Adipocyte (in vitro differentiated cells): ENCODE measurements at regions not wholly inside any gene's neighbourhood (a gene's known extent, or its start where the extent isn't known, plus 50 kb on each side); places are given as distances from the start of the nearest gene placed in this dataset.
A peak's percentile ranks its signal among the peaks of the same experiment; 100 is the strongest.

Experiments used
- DNase-seq: peaks from one replicate; pipeline ENCODE4 v3.0.0-alpha.2; 2015; ENCODE audit warnings: low read depth
- H3K27me3 ChIP-seq: replicated peaks from 2 replicates; pipeline ENCODE4 v1.7.0; 2013; ENCODE audit warnings: mild to moderate bottlenecking, low read length, moderate library complexity; ENCODE audit not compliant: control insufficient read depth, insufficient read depth
- H3K36me3 ChIP-seq: 2 replicates; pipeline ENCODE4 v1.7.0; 2013; ENCODE audit warnings: low read length, mild to moderate bottlenecking, moderate library complexity; ENCODE audit not compliant: control insufficient read depth, insufficient read depth, severe bottlenecking
- H3K4me1 ChIP-seq: 2 replicates; pipeline ENCODE4 v1.7.0; 2013; ENCODE audit warnings: mild to moderate bottlenecking, low read length, moderate library complexity; ENCODE audit not compliant: control insufficient read depth, insufficient read depth
- H3K4me3 ChIP-seq: 2 replicates; pipeline ENCODE4 v1.7.0; 2013; ENCODE audit warnings: mild to moderate bottlenecking, low read length, moderate library complexity
- H3K9ac ChIP-seq: 2 replicates; pipeline ENCODE4 v1.7.0; 2013; ENCODE audit warnings: mild to moderate bottlenecking, low read length, moderate library complexity
- H3K9me3 ChIP-seq: 2 replicates; pipeline ENCODE4 v1.7.0; 2013; ENCODE audit warnings: mild to moderate bottlenecking, low read length, moderate library complexity; ENCODE audit not compliant: control insufficient read depth

- Histone ChIP-seq H3K36me3 (no peaks in the 10 kb centered on the region), H3K27me3 (no peaks in the 10 kb centered on the region), H3K9me3 (no peaks in the 10 kb centered on the region)
Measured at GRCh38 chr2:204299766-204300165, 245.5 kb upstream of the PARD3B start.

GRCh38 chr2:204306667-204307066 is 238.6 kb upstream of the PARD3B start:
- Histone ChIP-seq H3K4me3 (no peak overlapping the region), H3K27me3 (peaks cover 7% of the 10 kb centered on the region)

More at GRCh38 chr2:204299766-204300165, 245.5 kb upstream of the PARD3B start:
- no peak overlapping the region for H3K9ac ChIP-seq
- DNase-seq, result no peak
- H3K4me1 ChIP-seq, result no peaks in the 10 kb centered on the region
- no peak overlapping the region for H3K4me3 ChIP-seq

GRCh38 chr2:204312105-204312504 is 233.2 kb upstream of the PARD3B start:
- Histone ChIP-seq H3K36me3 (no peaks in the 10 kb centered on the region), H3K4me3 (no peak overlapping the region), H3K27me3 (peaks cover 3% of the 10 kb centered on the region), H3K9ac (no peak overlapping the region), H3K9me3 (no peaks in the 10 kb centered on the region), H3K4me1 (no peaks in the 10 kb centered on the region)
- DNase-seq, result no peak

More at GRCh38 chr2:204306667-204307066, 238.6 kb upstream of the PARD3B start:
- Histone ChIP-seq H3K4me1 (no peaks in the 10 kb centered on the region), H3K9me3 (no peaks in the 10 kb centered on the region), H3K36me3 (no peaks in the 10 kb centered on the region), H3K9ac (no peak overlapping the region)
- DNase-seq, result no peak

- H3K9me3 ChIP-seq, result no peaks in the 10 kb centered on the region
- no peak overlapping the region for H3K4me3 ChIP-seq
- peaks cover 3% of the 10 kb centered on the region for H3K27me3 ChIP-seq
- no peaks in the 10 kb centered on the region for H3K36me3 ChIP-seq
- H3K9ac ChIP-seq, result no peak overlapping the region
- no peaks in the 10 kb centered on the region for H3K4me1 ChIP-seq
- DNase-seq, result no peak
Measured at GRCh38 chr2:204313256-204313655, 232.0 kb upstream of the PARD3B start.

- Histone ChIP-seq H3K9me3 (no peaks in the 10 kb centered on the region), H3K4me3 (peak overlapping the region; percentile 28), H3K4me1 (no peaks in the 10 kb centered on the region), H3K9ac (no peak overlapping the region), H3K27me3 (no peaks in the 10 kb centered on the region), H3K36me3 (no peaks in the 10 kb centered on the region)
- DNase-seq, result no peak
Measured at GRCh38 chr2:204315236-204315662, 230.0 kb upstream of the PARD3B start.

GRCh38 chr2:204317640-204318039 is 227.6 kb upstream of the PARD3B start:
- Histone ChIP-seq H3K9me3 (no peaks in the 10 kb centered on the region), H3K27me3 (no peaks in the 10 kb centered on the region), H3K36me3 (no peaks in the 10 kb centered on the region), H3K4me3 (no peak overlapping the region), H3K9ac (no peak overlapping the region), H3K4me1 (peaks cover 6% of the 10 kb centered on the region)
- DNase-seq, result no peak

- H3K4me1 ChIP-seq, result peaks cover 16% of the 10 kb centered on the region
- no peaks in the 10 kb centered on the region for H3K36me3 ChIP-seq
- no peaks in the 10 kb centered on the region for H3K9me3 ChIP-seq
- H3K27me3 ChIP-seq, result no peaks in the 10 kb centered on the region
- no peak overlapping the region for H3K4me3 ChIP-seq
- no peak overlapping the region for H3K9ac ChIP-seq
- DNase-seq, result no peak
Measured at GRCh38 chr2:204321027-204321800, 224.1 kb upstream of the PARD3B start.

- H3K9me3 ChIP-seq, result no peaks in the 10 kb centered on the region
- no peak overlapping the region for H3K4me3 ChIP-seq
- no peaks in the 10 kb centered on the region for H3K27me3 ChIP-seq
- peak; percentile 25 for DNase-seq
- H3K36me3 ChIP-seq, result no peaks in the 10 kb centered on the region
- peaks cover 16% of the 10 kb centered on the region for H3K4me1 ChIP-seq
- no peak overlapping the region for H3K9ac ChIP-seq
Measured at GRCh38 chr2:204321910-204322751, 223.1 kb upstream of the PARD3B start.

- H3K36me3 ChIP-seq, result no peaks in the 10 kb centered on the region
- DNase-seq, result peak; percentile 90
Measured at GRCh38 chr2:204325468-204325867, 219.8 kb upstream of the PARD3B start.

GRCh38 chr2:204328373-204328772 is 216.9 kb upstream of the PARD3B start:
- Histone ChIP-seq H3K27me3 (no peaks in the 10 kb centered on the region), H3K9ac (no peak overlapping the region), H3K36me3 (no peaks in the 10 kb centered on the region), H3K4me3 (no peak overlapping the region), H3K9me3 (no peaks in the 10 kb centered on the region), H3K4me1 (peaks cover 10% of the 10 kb centered on the region)
- DNase-seq, result no peak

More at GRCh38 chr2:204325468-204325867, 219.8 kb upstream of the PARD3B start:
- no peaks in the 10 kb centered on the region for H3K27me3 ChIP-seq
- peaks cover 16% of the 10 kb centered on the region for H3K4me1 ChIP-seq
- H3K4me3 ChIP-seq, result no peak overlapping the region
- no peaks in the 10 kb centered on the region for H3K9me3 ChIP-seq
- peak overlapping the region; percentile 10 for H3K9ac ChIP-seq

GRCh38 chr2:204329016-204329415 is 216.3 kb upstream of the PARD3B start:
- no peak overlapping the region for H3K9ac ChIP-seq
- H3K4me3 ChIP-seq, result no peak overlapping the region
- no peaks in the 10 kb centered on the region for H3K9me3 ChIP-seq
- peaks cover 10% of the 10 kb centered on the region for H3K4me1 ChIP-seq
- no peaks in the 10 kb centered on the region for H3K27me3 ChIP-seq
- no peak for DNase-seq
- H3K36me3 ChIP-seq, result no peaks in the 10 kb centered on the region
